ENCODE measurements at regions not wholly inside any gene's neighbourhood (a gene's known extent, or its start where the extent isn't known, plus 50 kb on each side); places are given as distances from the start of the nearest gene placed in this dataset.
"Not testable (repeated sequence)": the region's sequence is repeated elsewhere in the genome, so short reads cannot be mapped to it uniquely, and the experiment has no call there.

DNA sequence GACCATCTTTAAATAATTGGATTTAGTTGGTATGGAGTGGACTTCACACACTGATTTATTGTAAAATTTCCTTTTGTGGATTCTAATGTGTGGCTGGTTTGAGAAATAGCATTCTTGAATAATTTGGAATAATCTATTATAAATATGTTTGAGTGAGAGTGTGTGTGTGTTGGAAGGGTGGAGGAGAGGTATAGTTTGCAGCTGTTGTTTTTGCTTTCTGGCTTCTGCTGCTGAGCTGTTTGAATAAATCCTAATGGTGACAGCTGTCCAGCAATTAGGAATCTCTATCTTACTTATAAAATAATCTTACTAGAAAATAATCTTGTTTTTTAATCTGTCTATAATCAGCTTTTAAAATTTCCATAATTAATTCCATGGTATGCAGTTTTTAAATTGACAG is 1283.0 kb upstream of the CDH2 start:
- no peak for DNase-seq

DNA sequence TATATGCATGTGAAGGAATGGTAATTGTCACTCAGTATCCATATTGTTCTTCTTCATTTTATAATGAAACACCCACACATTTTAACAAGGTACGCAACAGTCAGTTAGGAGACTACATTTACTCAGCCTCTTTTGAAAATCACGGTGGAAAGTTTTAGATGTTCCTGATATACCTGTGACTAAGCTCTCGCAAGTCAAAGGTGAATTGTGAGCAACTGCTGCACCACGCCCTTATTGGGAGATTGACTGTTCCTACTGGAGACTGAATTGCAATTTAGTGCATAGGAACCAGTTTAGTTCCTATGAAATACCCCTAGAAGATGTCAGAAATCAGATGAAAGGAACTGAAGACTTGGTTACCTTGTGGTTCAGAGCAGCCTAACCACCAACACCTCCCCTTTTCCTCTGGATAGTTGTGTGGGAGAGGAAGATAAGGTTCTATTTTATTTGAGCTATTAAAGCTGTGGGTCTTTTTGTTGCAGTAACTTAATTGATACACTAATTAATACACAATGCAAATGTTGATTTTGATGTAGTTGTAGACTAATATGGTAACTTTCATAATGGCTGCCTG is 1280.5 kb upstream of the CDH2 start:
- DNase-seq = no peak

DNA sequence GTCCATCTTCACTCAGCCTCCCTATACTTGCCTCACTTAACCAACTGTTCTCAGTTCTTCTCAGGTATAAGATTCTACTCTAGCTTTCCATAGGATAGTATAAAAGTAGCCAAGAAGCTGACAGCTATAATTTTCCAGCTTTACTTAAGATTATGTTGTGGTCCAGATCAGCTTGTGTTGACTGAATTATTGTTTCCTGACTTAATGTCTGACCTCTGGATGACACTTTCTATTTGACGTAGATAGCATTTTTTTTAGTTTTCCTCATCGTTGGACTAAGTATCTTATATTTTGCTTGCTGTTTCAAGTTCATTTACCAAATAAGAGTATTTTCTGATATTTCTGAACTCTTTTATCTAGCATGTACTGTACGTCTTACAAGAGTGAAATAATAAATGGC is 1272.5 kb upstream of the CDH2 start:
- peak; percentile 26 for DNase-seq

DNA sequence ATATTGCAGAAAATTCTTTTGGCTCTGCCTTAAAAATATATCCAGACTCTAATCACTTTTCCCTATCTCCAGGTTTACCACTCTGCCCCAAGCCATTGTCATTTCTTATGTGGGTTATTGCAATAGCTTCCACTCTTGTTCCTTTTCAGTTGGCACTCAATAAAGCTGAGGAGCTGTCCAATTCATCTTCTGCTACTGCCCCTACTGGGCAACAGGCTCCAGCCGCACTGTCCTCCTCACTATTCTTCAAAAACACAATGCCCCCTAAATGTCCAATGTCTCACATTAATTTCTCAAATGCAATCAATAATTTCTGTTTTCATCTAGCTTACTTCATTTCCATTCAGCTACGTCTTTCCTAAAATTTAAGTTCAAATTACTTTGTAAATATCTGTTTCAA is 1262.5 kb upstream of the CDH2 start:
- no peak for DNase-seq

GRCh38 chr18:29436459-29436858 is 1259.5 kb upstream of the CDH2 start:
- DNase-seq = no peak

DNA sequence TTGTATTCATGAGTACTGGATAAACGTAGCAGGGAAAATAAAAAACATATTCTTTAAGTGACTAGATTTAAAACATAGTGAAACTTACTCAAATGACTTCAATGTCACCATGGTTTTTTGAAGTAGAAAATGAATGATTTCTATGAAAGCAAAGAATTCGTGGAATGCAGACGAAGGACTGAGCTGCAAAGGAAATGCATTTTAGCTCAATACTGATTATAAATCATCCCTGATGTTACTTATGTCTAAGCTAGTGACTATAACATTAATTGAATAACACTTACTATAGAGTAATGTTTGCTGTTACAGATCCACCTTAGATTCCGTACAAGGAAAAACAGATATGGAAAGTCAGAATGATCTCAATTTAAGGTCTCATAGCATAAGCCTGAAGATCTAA is 1257.7 kb upstream of the CDH2 start:
- no peak for DNase-seq

- no peak for DNase-seq
Measured at GRCh38 chr18:29430416-29430815, 1253.5 kb upstream of the CDH2 start.

DNA sequence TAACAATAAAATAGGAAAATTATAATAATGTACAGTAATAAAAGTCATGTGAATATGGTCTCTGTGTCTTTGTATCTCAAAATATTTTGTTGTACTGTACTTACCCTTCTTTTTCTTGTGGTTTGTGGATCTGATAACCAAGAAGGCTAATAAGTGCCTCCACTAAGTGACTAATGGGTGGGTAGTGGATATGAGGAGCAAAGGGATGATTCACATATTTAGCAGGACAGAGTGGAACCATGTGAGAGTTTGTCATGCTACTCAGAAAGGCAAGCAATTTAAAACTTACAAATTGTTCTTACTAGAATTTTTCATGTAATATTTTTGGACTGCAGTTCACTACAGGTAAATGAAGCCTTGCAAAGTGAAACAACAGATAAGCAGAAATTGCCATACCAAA is 1241.2 kb upstream of the CDH2 start:
- DNase-seq = peak; percentile 34

GRCh38 chr18:29406996-29407395 is 1230.1 kb upstream of the CDH2 start:
- no peak for DNase-seq

DNA sequence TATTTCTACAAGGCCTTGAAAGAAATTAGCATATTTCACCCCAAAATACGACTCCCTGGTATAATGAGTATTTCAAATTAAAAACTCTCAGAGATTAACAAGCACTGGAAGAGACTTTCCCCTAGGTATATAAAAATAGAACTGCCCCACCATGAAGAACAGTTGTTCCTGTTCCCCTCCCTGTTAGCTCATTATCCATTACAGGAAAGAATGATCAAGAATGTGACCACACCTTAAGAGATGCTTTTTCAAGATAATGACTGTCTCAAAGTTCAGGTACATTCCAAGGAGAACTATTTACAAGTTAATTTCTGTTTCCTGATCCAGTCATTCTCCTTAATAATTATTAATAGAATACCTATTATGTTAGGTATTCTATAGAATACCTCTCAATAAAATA is 1220.6 kb upstream of the CDH2 start:
- DNase-seq = no peak

DNA sequence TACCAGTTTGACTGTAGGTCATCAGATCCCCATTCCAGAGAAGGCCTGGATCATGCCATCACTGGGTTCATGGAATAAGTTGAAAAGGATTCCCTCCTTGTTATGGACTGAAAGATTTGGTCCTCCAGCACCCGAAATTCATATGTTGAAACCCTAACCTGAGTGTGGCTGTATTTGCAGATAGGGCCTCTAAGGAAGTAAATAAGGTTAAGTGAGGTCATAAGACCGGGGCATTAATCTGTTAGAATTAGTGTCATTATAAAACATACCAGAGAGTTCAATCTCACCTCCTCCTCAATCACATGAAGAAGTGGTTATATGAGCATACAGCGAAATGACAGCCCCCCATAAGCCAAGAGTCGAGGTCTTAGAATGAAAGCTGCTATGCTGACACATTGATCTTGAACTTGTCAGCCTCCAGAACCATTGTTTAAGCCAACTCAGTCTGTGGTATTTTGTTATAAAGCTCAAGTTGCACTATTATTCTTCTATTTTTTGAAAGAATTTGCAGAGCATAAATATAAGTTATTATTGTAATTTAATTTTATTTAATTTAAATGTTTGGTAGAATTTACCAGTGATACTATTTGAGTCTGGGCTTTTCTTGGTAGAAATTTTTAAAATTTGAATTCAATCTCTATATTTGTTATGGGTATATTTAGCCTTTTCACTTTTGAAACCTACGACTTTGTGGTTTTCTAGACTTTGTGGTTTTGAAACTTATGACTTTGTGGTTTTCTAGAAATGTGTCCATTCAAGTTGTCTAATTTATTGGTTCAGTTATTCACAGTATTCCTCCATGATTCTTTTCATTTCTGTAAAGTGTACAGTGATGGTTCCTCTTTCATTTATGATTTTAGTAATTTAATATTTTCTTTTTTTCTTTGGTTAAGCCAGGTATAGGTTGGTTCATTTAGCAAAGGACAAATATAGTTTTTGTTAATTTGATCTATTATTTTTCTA is 1206.7 kb upstream of the CDH2 start:
- peak; percentile 36 for DNase-seq

DNA sequence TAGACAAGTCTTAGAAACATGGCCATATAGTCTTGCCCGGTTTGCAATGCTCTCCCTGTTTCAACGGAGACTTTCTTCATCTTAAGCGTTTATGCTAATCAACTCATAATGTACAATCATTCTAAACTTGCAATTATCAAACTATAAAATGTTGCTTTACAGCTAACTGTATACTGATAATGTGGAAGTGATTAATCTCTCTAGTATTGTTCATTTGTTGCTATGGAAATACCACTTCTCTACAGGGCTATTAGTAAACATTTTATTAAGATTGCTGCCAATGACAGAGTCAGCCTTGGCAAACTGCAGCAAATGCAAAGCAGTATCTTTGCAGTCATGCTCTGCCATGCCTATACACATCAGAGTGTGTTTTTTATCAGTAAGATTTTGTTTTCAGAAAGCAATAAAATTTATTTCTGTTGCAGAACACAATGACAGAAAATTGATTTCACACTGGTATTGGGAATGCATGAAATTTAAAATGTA is 1201.8 kb upstream of the CDH2 start:
- DNase-seq = no peak

DNA sequence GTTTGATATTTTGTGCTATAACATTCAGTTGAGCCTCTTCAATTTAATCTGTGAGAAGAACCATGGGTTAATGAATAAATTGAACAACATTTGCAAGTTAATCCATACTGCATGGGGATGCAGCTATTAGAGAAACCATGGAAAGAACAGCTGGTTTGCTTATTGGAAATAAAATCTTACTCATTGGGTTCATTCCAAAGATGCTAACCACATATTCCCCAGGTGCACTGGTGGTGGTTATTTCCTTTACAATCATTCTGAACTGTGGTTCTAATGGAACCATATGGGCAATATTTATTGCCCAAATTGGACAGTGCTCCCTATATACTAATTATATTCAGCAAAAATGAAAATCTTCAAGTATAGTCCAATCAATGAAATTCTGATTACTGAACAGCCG is 1200.4 kb upstream of the CDH2 start:
- DNase-seq = peak; percentile 24

DNA sequence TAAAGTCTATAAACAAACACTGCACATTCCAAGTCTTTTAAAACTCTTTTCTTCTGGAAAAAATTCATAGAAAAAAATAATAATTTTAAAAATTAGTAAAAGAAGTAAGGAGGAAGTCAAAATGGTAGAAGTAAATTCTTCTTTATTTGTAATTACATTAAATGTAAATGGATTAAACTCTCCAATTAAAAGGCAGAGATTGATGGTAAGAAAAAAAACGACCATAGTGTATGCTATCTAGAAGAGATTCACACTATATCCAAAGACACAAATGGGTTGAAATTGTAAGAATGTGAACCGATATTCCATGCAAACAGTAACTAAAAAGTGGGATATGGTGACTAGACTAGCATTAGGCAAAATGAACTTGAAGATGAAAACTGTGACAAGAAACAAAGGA is 1196.1 kb upstream of the CDH2 start:
- DNase-seq = no peak

- no peak for DNase-seq
Measured at GRCh38 chr18:29361843-29362242, 1184.9 kb upstream of the CDH2 start.

- DNase-seq = not testable (repeated sequence)
Measured at GRCh38 chr18:29360659-29361058, 1183.7 kb upstream of the CDH2 start.

GRCh38 chr18:29359222-29359621 is 1182.3 kb upstream of the CDH2 start:
- DNase-seq = not testable (repeated sequence)

- DNase-seq = no peak
Measured at GRCh38 chr18:29351171-29351570, 1174.2 kb upstream of the CDH2 start.

DNA sequence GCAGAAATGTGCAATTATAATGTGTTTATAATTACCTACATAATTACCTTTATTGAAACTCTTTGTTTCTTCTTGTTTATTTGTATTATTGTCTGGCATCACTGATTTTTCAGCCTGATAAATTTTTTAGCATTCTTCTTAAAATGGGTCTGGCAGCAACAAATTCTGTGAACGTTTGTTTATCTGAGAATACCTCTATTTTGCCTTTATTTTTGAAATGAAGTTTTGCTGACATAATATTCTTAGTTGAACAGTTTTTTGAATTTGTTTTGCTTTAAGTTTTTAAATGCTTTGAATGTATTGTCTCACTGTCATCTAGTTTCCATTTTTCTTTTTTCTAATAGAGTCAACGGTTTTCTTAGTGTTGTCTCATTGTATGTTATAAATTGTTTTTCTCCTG is 1152.0 kb upstream of the CDH2 start:
- DNase-seq = no peak

DNA sequence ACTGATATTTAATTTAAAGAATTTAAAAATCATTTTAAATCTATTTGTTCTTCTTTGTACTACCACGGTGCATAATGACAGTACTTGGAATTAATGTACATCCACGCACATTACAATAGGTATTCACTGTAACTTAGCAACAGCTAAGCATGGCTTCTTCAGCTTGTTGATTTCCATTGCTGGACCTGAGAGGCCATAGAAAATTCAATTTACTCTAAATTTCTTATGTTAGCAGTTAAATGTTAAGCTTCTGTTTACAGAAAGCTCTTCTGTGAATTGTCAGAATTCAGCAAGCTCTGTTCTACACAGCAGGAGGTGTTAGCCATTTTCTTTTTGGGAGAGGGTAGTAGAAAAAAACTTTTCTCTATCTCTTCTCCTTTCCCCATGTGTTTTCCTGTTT is 1149.3 kb upstream of the CDH2 start:
- no peak for DNase-seq

DNA sequence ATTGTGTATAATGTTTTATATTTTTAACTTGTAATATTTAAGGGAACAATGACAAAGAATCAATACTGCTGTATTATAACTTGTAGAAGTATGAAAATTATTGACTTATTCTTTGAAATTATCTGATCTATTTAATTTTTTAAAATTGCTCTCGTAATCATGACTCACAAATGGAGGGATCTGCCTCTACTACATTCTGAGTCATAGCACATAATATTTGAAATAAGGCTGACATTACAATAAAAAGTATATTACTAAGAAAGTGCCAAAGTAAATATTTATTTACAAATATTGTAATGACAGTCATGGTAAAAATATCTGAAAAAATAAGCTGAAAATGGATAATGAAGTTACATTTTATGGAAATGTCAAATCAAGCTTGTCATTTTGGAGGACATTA is 1144.6 kb upstream of the CDH2 start:
- DNase-seq = no peak

DNA sequence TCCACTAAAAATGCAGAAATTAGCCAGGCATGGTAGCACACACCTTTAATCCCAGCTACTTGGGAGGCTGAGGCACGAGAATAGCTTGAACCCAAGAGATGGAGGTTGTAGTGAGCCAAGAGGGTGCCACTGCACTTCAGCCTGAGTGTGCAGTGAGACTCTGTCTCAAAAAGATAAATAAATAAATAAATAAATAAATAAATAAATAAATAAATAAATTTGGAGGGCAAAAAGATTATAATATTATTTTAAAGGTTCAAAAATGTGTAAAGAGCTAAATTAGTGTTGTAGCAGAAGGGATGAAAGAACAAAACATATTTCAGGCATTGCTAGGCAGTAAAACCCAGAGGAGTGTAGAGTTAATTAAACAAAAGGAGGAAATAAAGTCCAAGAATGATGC is 1136.4 kb upstream of the CDH2 start:
- no peak for DNase-seq

- DNase-seq = no peak
Measured at GRCh38 chr18:29311580-29311979, 1134.7 kb upstream of the CDH2 start.

- DNase-seq = no peak
Measured at GRCh38 chr18:29309366-29309765, 1132.4 kb upstream of the CDH2 start.
